ENCODE measurements at regions not wholly inside any gene's neighbourhood (a gene's known extent, or its start where the extent isn't known, plus 50 kb on each side); places are given as distances from the start of the nearest gene placed in this dataset.

- TF ChIP-seq, protein P1, sequence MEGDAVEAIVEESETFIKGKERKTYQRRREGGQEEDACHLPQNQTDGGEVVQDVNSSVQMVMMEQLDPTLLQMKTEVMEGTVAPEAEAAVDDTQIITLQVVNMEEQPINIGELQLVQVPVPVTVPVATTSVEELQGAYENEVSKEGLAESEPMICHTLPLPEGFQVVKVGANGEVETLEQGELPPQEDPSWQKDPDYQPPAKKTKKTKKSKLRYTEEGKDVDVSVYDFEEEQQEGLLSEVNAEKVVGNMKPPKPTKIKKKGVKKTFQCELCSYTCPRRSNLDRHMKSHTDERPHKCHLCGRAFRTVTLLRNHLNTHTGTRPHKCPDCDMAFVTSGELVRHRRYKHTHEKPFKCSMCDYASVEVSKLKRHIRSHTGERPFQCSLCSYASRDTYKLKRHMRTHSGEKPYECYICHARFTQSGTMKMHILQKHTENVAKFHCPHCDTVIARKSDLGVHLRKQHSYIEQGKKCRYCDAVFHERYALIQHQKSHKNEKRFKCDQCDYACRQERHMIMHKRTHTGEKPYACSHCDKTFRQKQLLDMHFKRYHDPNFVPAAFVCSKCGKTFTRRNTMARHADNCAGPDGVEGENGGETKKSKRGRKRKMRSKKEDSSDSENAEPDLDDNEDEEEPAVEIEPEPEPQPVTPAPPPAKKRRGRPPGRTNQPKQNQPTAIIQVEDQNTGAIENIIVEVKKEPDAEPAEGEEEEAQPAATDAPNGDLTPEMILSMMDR (IDR thresholded peaks at IDR 0.05 in 2 of 3, conservative IDR thresholded peaks at IDR 0.05 in 1 of 3; ENCODE audit: borderline replicate concordance in 1 of 3, insufficient read depth in 1 of 3, low read depth in 2 of 3, low read length in 2 of 3) = no peak
- no peak for TF ChIP-seq POLR2AphosphoS5 (IDR thresholded peaks at IDR 0.05; ENCODE audit: low read depth, low read length)
- TF ChIP-seq YY1 (IDR thresholded peaks at IDR 0.05; ENCODE audit: extremely low read depth, insufficient replicate concordance, low read depth, low read length) = no peak
- no peak for TF ChIP-seq REST (IDR thresholded peaks at IDR 0.05; ENCODE audit: low read depth)
- TF ChIP-seq POLR2A (IDR thresholded peaks at IDR 0.05; ENCODE audit: borderline replicate concordance, extremely low read depth, insufficient read depth, insufficient read length) = no peak
- no peak for TF ChIP-seq ELF1 (IDR thresholded peaks at IDR 0.05; ENCODE audit: borderline replicate concordance, low read depth)
- TF ChIP-seq RAD21 (IDR thresholded peaks at IDR 0.05; ENCODE audit: low read depth) = no peak
- no peak for TF ChIP-seq FOSL1 (IDR thresholded peaks at IDR 0.05; ENCODE audit: low read depth)
- TF ChIP-seq EZH2 (IDR thresholded peaks at IDR 0.05) = no peak
- TF ChIP-seq SIN3A (IDR thresholded peaks at IDR 0.05; ENCODE audit: low read depth) = no peak
- TF ChIP-seq JUND (IDR thresholded peaks at IDR 0.05) = no peak
- no peak for TF ChIP-seq CBX3 (IDR thresholded peaks at IDR 0.05; ENCODE audit: low read depth)
Measured at GRCh38 chr11:16577490-16577889, 161.0 kb upstream of the C11orf58 start.

Data from HCT116 (cell line).